T47D (cell line): ENCODE measurements at regions not wholly inside any gene's neighbourhood (a gene's known extent, or its start where the extent isn't known, plus 50 kb on each side); places are given as distances from the start of the nearest gene placed in this dataset.
"Not testable (repeated sequence)": the region's sequence is repeated elsewhere in the genome, so short reads cannot be mapped to it uniquely, and the experiment has no call there.

Source experiments
- DNase-seq, 2 experiments: peaks; one replicate each; pipeline versions ENCODE4 v3.0.0 to v3.0.0-alpha.2; 2011 to 2012; ENCODE audit warnings: low read depth in 1 of 2, low spot score in 1 of 2
- JUND ChIP-seq: IDR thresholded peaks from 2 replicates; pipeline ENCODE4 v1.6.1; 2012; ENCODE audit warnings: low read depth
- in situ Hi-C: cut with HindIII; loops from 2 replicates; pipeline ENCODE4 v1.10.0; 2016; ENCODE audit warnings: low sequenced_read_pairs, low pct_unique_long_range_greater_than_20kb

DNA sequence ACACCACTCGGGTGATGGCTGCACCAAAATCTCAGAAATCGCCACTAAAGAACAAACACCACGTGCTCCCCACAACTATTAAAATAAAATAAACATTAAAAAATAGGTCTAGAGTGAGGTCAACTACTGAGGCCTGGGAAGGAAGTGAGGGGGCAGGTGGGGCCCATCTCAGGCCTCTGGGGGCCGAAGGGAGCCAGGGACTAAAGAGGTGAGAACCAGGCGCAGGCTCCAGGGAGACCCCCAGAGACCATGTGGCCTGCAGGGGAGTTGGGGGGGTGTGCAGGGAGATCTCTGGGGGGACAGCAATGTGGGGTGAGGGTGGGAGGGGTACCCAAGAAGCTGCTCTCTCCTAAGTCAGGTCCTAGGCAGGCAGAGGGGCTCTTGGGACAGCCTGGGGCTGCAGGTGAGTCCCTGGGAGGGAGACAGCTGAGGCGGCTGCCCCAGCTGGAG lies 111.3 kb upstream of the SMURF2 start:
- DNase-seq = no peak
- TF ChIP-seq JUND = no peak
- in situ Hi-C loops = no loop called here

GRCh38 chr17:64772845-64773299 lies 110.8 kb upstream of the SMURF2 start:
- no peak for DNase-seq
- TF ChIP-seq JUND = no peak
- in situ Hi-C loops = no loop called here

DNA sequence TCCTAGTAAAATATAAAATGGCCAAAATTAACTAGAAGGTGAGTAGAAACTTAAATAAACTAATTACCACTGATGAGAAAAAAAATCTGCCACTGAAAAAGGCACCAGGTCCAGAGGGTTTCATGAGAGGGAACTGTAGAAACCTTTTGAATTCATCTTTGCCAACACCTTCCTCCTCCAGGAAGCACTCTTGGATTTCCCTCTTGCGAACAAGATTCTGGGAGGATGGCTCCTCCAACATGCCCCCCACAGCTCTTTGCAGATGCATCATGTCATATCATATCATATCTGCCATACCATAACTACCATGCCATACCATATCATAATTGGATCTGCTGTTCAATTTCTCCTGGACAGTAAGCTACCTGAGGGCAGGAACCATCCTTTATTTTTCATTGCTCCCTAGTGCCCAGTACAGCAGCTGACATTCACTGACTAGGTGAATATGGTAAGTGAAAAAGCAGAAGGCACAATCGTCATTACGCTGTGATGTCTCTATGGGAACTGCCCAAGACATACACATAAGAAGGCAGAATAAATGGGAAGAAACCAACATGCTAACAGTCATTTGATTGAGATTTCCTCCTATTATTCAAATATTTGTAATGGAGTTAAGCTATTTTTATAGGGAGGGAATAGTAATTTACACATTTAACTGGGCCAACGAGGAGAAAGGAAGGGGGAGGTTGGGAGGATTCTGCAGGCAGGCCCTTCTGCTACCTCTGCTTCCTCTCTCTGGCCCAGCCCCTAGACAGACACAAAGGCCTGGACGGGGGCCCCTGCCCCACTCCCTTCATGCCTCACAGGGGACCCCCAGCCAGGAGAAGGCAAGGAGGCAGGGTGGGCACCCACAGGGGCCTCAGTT lies 110.1 kb upstream of the SMURF2 start:
- no peak for DNase-seq
- in situ Hi-C loops = no loop called here
- no peak for TF ChIP-seq JUND

GRCh38 chr17:64769712-64770111 lies 107.6 kb upstream of the SMURF2 start:
- DNase-seq = no peak
- TF ChIP-seq JUND = no peak
- in situ Hi-C loops = no loop called here

GRCh38 chr17:64767269-64767997 lies 105.3 kb upstream of the SMURF2 start:
- DNase-seq = no peak
- no peak for TF ChIP-seq JUND
- in situ Hi-C loops = no loop called here

DNA sequence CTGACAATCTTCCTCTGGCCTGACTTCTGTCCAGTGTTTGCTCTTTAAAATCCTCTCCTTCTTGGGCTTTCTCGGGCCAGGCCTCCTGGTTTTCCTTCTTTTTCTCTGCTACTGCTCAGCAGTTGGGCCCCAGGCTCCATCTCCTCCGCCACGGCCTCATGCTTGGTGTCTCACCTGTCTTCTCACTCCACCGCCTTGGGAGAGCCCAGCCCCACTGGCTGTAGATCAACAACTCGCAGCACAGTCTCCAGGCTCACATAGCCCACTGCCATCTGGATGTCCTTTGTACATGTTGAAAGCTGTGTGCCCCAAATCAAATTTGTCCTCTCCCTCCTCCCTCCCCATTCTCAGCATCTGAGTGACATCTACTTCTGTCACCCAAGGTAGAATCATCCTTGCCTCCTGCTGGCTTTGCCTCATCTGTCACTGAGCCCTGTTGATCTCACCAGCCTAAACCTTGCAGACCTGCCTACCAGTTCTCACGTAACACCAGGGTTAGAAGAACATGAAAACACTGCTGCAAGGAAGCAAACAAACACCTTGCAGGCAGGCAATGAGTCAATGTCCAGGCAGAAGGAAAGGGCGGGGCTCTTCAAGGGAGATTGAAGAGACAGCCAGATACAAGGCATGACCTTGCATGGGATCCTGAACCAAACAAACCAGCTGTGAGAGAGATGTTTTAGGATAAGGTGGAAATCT lies 103.2 kb upstream of the SMURF2 start:
- DNase-seq = no peak
- TF ChIP-seq JUND = no peak
- in situ Hi-C loops = no loop called here

DNA sequence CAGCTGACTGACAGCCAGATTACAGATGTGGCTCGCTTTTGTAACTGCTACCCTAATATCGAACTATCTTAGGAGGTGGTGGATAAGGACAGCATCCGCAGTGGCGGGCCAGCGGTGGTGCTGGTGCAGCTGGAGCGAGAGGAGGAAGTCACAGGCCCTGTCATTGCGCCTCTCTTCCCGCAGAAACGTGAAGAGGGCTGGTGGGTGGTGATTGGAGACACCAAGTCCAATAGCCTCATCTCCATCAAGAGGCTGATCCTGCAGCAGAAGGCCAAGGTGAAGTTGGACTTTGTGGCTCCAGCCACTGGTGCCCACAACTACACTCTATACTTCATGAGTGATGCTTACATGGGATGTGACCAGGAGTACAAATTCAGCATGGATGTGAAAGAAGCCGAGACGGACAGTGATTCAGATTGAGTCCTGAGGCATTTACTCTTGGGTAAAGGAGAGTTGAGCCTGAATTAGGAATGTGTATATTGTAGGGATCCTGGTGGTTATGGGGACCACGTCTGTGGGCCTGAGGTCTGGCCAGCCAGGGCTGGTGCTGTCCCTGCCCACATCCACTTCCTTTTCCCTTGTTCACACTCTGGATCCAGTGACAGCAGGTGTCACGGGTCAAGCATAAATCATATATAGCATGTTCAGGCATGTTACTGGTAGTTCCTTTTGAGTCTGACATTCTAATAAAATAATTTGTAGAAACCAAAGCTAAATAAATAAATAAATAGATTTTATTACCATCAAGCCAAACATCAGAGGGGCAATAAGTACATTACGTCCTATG lies 89.0 kb upstream of the SMURF2 start:
- in situ Hi-C loops = no loop called here
- DNase-seq = no peak
- no peak for TF ChIP-seq JUND

DNA sequence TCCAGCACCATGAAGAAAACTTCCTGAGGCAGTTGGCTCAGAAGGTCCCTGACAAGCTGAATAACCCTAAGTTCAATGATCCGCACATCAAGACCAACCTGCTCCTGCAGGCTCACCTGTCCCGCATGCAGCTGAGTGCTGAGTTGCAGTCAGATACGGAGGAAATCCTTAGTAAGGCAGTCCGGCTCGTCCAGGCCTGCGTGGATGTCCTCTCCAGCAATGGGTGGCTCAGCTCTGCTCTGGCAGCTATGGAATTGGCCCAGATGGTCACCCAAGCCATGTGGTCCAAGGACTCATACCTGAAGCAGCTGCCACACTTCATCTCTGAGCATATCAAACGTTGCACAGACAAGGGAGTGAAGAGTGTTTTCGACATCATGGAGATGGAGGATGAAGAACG lies 88.4 kb upstream of the SMURF2 start:
- no peak for DNase-seq
- in situ Hi-C loops = no loop called here
- no peak for TF ChIP-seq JUND

DNA sequence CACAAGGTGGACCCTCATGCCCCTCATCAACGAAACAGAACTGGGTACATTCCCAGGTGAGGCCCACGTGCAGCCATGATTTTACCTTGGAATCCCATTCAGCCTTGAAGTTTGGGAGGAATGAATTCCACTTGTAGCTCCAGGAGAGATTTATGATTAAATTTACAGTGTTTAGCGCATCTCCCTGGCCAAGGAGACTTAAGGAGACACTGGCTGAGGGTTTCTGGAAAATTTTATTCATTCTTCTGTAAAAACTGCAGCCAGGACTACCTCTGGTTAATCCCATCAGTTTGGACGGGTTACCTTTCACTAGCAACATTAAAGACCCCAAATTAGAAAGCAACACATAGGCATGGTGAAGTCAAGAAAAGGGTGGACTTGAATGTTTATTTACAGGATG lies 87.2 kb upstream of the SMURF2 start:
- no peak for DNase-seq
- in situ Hi-C loops = no loop called here

DNA sequence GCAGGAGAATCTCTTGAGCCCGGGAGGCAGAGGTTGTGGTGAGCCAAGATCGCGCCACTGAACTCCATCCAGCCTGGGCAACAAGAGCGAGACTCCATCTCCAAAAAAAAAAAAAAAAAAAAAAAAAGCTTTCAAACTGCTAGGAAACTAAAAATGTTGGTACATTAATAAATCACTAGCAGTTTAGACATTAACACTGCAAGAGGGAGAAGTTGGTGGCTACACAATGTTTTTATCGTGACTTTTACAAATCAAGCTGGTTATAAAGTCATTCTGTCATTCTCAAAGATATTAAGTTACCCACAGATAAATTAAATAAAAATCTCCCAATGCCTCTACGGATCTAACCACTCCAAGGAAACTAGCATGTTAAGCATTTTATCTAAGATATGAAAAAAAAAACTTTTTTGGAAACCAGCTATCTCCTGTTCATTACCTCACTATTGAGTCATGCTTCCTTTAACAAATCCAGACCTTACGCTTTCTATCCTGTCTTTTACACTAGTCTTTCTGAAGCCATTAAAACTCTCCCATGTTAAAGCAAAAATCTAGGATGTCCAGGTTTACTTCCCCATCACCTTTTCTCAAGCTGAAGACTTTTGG lies 85.9 kb upstream of the SMURF2 start:
- TF ChIP-seq JUND = no peak
- DNase-seq = no peak
- in situ Hi-C loops = no loop called here

More for the DNA sequence above, 87.2 kb upstream of the SMURF2 start:
- no peak for TF ChIP-seq JUND

- in situ Hi-C loops = no loop called here
- TF ChIP-seq JUND = no peak
- DNase-seq = no peak
These were observed 80.2 kb upstream of the SMURF2 start for GRCh38 chr17:64742326-64742725.

DNA sequence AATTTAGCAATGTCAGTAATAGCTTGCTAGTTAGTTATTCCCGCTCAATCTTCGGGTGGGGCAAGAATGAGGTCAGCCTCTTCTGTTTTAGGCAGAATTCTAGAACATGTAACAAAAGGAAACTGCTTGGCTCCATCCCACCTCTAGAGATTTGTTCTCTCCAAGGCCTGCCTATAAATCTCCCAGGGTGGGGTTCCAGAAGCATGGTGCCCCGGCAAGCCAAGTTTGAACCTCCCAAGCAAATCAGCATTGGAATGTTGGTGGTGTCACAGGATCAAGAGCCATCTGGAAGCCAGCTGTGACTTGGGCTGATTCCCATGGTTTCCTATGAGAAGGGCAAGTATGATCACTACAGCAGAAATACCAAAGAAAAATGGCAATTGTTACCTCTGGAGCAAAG lies 79.8 kb upstream of the SMURF2 start:
- in situ Hi-C loops, DNase-seq: not testable (repeated sequence)
